GM20000 (cell line): ENCODE measurements at regions not wholly inside any gene's neighbourhood (a gene's known extent, or its start where the extent isn't known, plus 50 kb on each side); places are given as distances from the start of the nearest gene placed in this dataset.

Experiments
- DNase-seq: peaks from one replicate; pipeline ENCODE4 v3.0.0; 2012; ENCODE audit warnings: low spot score
- TF ChIP-seq, protein P1 (sequence below): IDR thresholded peaks from 2 replicates; pipeline ENCODE4 v1.5.1; 2012; ENCODE audit warnings: mild to moderate bottlenecking, control low read depth; ENCODE audit errors: extremely low read depth, missing control alignments

DNA sequence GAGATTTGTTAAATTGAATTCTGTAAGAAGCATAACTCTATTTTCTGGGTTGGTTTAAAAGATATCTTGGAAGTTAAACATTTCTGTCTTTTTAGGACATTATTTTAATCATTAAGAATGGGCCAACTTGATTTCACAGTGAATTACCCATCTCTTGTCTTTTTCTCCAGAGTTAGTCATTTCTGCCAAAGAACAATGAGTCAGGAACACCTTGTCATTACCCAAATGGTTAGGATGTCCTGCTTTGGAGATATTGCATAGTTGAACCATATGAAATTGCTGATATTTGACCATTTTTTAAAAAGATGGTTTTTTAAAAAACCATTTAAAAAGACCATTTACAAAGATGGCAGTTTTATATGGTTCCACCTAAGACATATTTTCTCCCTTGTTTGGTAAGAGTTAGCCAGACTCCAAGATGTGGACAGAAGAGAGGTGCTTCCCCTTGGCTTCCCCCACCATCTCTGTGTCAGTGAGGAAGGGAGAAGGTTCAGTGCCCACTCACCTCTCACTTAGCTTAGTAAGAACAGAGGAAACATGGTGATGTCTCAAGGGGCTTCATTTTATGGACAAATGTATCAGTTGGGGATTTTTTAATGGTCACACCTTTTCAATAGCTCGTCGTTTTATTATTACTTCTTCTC lies 103.0 kb downstream of the PCSK1 start:
- TF ChIP-seq, protein P1, sequence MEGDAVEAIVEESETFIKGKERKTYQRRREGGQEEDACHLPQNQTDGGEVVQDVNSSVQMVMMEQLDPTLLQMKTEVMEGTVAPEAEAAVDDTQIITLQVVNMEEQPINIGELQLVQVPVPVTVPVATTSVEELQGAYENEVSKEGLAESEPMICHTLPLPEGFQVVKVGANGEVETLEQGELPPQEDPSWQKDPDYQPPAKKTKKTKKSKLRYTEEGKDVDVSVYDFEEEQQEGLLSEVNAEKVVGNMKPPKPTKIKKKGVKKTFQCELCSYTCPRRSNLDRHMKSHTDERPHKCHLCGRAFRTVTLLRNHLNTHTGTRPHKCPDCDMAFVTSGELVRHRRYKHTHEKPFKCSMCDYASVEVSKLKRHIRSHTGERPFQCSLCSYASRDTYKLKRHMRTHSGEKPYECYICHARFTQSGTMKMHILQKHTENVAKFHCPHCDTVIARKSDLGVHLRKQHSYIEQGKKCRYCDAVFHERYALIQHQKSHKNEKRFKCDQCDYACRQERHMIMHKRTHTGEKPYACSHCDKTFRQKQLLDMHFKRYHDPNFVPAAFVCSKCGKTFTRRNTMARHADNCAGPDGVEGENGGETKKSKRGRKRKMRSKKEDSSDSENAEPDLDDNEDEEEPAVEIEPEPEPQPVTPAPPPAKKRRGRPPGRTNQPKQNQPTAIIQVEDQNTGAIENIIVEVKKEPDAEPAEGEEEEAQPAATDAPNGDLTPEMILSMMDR: no peak
- DNase-seq: no peak

DNA sequence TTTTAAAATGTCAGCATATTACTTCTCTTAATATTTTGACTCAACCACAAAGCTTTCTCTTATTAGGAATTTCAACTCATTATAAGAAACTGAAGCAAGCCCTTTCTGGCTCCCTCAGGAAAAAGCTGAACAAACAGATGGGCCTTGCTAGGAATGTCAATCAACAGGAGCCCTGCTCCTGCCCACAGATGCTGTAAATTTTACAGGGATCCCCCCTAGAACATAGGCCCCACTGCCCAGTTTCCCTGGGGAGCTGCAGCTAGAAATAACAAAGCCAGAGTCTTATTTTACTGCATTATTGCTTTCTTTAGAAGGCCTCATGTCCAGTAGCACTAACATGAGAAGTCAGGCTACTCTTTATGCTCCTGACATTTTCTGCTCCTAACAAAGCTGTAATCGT lies 103.8 kb downstream of the PCSK1 start:
- TF ChIP-seq, protein P1: no peak
- DNase-seq: no peak

DNA sequence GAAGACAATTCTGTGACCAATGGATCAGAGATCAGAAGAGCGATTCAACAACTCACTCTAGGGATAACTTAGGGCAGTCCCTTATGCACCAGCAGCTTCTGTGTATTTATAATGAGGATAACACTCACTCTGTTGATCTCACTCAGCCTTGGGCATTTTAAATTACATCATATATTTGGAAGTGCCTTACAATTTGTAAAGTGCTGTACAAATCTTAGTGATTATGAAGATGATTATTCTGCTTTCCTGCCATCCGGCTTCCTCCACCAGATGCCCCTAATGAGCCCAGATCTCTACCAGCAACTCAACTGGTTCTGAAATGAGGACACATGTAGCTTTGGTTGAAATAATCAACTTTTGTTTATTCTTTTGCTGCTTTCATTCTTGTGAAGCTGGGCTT lies 105.3 kb downstream of the PCSK1 start:
- TF ChIP-seq, protein P1: no peak
- no peak for DNase-seq

DNA sequence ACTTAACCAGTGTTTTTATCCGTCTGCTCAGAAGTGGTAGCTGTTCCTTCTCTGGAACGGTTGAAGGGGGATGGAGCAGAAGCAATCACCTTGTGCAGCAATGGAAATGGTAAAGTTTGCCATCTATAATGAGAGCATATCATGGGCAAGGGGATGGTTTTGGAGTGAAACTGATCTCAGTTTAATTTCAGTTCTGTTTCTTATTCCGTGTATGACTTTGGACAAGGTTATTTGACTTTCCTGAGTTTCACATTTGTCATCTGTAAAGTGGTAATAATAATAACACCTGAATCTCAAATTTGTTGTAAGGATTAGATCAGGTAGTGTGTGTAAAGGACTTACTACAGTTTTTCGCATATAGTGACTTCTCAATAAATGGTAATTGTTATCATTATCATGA lies 106.1 kb downstream of the PCSK1 start:
- TF ChIP-seq, protein P1: no peak
- no peak for DNase-seq

DNA sequence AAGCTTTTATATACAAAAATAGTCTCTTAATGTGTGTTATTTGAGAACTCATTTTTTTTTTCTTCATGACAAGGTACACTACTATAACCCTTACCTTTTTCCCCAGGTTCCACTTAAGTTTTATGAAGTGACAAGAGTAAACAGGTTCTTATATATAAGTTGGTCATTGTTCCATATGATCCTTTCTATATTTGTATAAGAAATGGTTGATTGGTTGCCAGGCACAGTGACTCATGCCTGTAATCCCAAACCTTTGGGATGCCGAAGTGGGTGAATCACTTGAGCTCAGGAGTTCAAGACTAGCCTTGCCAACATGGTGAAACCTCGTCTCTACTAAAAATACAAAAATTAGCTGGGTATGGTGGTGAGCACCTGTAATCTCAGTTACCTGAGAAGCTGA lies 108.3 kb downstream of the PCSK1 start:
- TF ChIP-seq, protein P1: no peak
- no peak for DNase-seq

DNA sequence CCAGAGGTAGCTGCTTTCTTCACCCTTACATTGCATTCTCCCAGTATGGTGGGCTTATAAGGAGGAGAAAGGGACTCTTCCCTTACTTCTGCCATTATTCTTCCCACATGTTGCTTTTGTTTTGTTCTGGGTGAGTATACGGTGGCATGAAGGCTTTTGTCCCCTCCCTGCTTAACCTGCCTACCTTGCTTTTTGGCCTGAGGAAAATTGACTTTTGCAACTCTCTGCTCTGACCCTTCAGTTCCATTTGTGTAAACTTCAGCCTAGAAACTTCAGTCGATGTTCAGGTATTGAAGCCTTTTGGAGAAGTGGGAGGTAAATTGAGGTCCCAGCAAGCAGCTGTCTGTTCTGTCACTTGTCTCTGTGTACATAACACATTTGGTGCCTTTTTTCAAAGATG lies 110.2 kb downstream of the PCSK1 start:
- TF ChIP-seq, protein P1: no peak
- DNase-seq: no peak

DNA sequence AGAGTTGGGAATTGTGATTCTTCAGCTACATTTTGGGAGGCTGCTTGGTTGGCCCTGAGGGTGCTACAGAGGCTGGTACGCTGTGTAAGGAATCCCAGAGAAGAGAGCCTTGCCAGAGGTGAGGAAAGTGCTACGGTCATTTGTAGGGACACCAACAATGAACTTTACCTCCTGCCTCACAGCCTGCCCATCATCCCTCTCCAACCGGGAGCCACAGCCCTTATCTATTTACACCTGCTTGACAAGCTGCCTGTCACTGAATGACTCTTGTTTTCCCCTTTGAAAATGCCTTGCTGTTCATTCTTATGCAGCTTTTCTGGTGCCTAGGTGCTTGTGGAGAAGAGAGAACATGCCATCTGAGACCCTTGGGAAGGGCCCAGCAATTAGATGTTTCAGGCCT lies 110.8 kb downstream of the PCSK1 start:
- no peak for DNase-seq
- TF ChIP-seq, protein P1: no peak
